Fibroblast of skin of abdomen (primary cell): ENCODE measurements at regions not wholly inside any gene's neighbourhood (a gene's known extent, or its start where the extent isn't known, plus 50 kb on each side); places are given as distances from the start of the nearest gene placed in this dataset.
A peak's percentile ranks its signal among the peaks of the same experiment; 100 is the strongest.

Experiments
- DNase-seq: peaks from one replicate; pipeline ENCODE4 v3.0.0-alpha.2; 2013

DNA sequence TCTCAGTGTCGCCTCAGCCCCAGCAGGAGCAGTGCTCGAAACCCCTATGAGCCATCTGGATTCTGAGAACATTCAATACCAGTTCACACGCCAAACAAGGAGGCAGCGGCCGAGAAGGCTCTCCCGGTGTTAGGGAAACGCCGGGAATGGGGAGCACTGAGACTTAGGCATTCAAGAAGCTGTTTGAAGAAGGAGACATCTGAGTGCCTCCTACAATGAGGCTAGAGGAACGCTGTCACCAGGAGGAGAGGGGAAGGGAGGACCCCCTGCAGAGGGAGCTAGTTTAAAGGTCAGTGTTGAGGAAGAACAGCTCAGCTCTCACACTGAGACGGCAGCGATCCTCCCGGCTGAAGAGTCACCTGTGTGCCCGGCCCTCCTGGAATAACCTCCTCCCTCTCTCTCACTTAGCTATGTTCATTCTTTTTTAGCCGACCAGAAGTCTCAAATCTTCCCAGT, 69.9 kb downstream of the SERPINA3 start:
- no peak for DNase-seq

DNA sequence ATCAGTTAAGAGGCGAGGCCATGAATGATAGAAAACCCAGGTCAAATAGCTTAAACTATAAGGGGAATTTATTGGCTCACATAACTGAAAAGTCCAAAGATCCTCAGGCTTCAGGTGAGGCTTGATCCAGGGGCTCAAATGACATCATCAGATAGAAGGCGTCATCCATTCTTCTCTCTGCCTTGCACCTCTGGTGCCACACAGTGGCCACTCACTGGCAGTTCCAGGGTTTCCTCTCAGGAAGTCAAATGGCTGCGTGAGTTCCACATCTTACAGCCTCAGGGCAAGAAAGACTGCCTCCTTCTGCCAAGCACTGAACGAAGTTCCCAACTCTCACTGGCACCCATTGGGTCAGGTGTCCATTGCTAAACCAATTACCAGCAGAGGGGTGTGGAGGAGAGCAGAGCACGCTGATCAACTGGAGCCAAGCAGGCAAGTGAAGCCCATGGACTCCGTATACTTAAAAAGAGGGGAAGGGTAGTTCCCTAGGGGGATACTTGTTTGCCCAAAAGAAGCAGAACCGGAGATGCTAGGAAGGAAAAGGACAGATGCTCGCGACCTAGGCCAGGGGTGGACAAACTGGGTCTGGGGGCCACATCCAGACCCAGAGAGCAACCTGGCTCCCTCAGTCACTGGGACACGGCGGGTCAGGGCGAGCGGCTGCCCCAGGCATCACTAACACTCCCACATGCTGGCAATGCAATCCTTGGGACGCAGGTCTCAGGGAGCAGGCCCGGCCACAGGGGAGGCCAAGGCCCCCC, 69.3 kb downstream of the SERPINA3 start:
- peak; percentile 20 for DNase-seq

DNA sequence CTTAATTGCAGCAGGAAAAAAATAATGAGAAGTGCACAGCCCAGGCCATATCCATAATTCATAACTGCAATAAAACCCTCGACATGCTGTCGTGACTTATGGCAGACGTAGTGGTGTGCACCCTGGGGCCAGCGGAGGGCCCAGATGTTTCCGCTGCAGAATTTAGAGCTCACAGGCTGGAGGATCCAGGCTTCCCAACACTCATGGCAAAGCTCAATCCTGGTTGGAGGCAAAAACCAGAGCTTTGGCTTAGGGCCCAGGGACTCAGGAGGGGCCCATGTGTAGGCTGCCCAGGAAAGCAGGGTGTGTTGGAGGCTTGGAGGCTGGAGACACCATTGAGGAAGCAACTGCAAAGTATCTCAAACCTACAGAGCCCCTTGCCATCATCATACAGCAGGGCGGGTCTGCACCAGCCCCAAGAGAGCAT, 68.7 kb downstream of the SERPINA3 start:
- DNase-seq = no peak

DNA sequence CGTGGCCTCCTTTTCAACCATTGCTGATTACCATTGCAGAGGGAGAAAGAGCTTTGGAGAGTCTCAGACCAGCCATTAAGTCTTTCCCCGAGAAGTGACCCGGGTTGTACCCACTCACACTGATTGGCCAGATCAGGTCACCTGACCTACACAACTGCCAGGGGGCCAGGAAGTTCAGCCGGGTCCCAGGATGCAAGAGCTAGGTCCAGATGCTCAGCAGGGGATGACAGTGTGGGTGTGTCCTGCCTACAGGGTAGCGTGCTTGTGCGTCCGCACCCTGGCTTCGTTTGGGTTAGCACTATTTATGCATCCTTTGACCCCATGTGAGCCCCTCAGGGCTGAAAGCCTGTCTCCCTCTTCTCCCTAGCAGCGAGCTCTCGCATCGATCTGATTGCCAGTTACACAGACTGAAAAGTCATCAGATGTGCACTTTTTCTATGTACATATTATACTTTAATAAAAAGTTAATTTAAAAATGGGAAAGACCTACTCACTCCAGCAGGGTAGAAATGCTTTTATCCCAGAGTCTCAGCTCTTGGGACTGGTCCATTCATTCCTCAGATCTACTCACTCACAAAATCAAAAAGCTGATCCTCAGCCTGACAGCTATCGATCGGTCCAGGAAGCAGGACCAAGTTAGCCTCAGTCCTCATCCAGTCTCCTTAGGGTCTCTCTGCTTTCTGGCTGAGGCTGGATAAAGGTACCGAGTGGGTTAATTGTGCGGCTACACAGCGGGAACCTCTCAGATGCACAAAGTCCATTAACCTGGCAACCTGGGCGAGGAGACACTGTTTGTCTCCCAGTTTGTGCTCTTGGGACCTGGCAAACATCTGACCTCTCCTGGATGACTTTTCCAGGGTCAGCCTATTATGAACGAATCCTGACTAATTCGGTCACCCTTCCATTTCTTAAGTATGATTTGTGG, 68.0 kb downstream of the SERPINA3 start:
- no peak for DNase-seq

DNA sequence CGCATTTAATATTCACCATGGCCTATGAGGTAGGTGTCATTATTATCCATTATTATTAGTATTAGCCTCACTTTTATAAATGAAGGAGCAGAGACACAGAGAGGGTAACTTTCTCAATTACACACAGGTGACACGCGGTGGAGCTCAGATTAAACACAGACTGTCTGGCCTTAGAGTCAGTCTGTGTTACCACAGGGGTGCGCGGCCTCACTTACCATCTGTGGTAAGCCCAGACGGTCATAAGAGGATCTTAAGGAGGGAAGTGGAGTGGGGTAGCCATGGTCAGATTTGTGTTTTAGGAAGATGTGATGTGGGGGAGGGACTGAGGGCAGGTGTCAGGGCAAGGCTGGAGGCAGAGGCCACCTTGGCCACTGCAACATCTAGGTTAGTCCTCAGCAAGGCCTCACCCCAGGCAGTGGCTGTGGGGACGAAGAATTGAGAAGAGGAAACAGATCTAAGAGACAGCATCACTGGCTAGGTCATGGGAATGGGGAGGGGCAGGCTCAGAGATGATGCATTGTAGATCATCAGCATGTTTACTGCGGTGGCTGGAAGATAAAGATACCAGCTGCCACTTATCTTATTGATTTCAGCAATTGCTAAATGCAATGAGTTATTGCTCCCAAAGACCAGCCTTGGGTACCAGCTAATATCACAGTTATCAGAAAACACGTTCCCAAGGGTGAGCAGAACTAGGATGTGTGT, 67.1 kb downstream of the SERPINA3 start:
- DNase-seq = no peak

DNA sequence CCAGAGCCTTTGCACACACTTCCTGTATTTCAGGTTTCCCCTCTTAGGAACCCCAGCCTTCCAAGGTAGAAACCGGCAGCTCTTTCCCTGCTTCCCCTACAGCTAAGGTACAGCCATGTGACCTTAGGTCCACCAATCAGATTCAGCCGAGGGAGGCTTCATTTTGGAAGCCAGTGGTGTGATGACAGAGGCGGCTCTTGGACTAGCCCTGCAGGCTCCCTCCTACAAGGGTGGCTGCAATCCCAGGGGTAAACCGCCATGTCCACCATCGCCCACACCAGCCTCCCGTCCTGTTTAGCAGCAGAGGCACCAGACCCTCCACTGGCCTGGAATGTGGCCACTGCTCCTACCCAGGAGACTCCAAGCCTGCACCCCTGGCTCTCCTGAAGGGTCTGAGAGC, 65.6 kb downstream of the SERPINA3 start:
- no peak for DNase-seq

DNA sequence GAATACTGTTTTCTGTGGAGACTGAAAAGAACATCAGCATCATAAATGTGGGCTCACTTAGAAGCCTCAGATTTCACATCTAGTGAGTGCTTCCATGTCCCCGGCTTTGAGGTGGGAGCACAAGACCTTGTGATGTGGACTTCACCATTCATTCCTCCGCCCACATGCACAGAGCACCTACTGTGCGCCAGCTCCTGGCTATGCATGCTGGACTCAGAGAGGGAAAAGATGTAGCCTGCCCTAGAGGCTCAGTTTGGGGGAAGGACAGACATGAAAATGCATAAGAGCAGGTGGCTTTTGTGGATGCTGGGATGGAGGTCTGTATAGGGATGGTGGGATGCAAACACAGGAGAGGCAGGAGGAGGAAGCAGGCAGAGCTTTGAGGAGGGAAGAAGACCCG, 65.0 kb downstream of the SERPINA3 start:
- no peak for DNase-seq

DNA sequence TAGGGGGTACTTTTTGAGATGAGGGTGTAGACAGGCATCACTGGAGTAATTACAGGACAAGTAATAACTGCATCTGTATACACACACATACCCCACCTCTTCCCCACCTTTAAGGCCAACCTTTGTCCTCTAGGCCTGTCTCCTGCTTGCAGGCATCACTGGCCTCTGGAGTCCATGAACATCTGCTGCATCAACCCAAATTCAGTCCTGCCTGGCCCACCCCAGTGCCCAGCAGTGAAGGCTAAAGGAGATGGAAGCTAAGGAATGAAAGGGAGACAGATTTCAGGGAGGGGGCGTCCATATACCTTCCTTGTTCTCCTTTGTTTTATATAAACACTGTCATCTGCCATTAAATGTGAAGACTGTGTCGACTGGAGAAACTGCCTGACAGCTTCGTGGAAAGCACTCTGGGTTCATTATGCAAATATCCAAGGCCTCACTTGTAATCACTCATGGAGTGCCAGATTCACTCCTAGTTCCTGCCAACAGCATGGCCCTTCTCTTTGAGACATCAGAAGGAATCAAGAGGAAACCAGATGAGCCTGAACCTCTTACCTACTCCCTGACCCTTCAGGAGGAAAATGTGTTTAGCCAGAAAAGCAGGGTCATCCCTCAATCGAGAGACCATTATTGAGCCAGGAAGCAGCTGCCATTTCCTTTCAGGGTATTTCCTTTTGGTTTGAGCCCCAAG, 64.4 kb downstream of the SERPINA3 start:
- DNase-seq = no peak

DNA sequence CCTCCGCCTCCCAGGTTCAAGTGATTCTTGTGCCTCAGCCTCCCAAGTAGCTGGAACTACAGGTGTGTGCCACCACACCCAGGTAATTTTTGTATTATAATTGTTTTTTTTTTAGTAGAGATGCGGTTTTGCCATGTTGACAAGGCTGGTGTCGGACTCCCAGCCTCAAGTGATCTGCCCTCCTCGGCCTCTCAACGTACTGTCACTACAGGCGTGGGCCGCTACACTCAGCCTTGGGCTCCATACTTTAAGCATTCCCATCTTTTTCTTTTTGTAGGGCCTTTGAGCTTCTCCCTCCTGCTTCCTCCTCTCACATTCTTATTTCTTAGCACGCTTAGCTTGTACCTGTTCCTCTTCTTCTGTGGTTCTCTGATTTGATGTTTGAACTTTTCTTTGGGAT, 62.8 kb downstream of the SERPINA3 start:
- DNase-seq = no peak

DNA sequence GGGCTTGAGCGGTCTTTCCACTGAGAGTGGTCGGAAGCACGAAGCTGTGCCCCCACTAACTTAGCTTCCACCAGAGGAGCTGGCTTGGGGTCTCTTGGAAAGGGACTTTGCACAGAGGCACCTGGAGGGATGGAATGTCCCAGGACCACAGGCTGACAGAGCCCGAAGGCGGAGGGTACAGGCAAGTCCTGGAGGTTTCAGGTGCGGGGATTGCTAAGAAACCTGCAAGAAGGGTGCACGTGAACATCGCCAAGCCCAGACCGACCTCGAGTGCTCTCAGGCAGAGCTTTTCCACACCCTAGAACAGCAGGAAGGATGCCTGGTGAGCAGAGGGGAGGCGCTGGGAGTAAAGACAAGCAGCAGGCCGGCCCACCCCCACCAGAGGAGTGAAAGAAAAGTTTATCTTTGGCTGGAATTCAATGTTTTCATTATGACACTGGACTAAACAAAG, 61.6 kb downstream of the SERPINA3 start:
- no peak for DNase-seq
